ENCODE measurements at regions not wholly inside any gene's neighbourhood (a gene's known extent, or its start where the extent isn't known, plus 50 kb on each side); places are given as distances from the start of the nearest gene placed in this dataset.

- no peaks in the 10 kb centered on the region for H3K9me2 ChIP-seq (replicated peaks; ENCODE audit: low read length)
- no TSS peak for BruUV-seq (replicated peaks)
- H3K9ac ChIP-seq (ENCODE audit: low read length) = no peak overlapping the region
- no peaks in the 10 kb centered on the region for H3K36me3 ChIP-seq (ENCODE audit: low read depth, low read length)
- H3K4me3 ChIP-seq (ENCODE audit: low read length) = no peak overlapping the region
- no peak overlapping the region for H3K4me2 ChIP-seq (ENCODE audit: low read length)
- DNase-seq = no peak
- H3K27me3 ChIP-seq (ENCODE audit: low read length) = peaks cover 22% of the 10 kb centered on the region; the same call in 1 of the 2 replicates
- no peak for TF ChIP-seq CTCF (conservative IDR thresholded peaks at IDR 0.05; ENCODE audit: low read depth, low read length)
- no peak for TF ChIP-seq EZH2 (IDR thresholded peaks at IDR 0.05; ENCODE audit: low read length, unreplicated experiment)
- no peak for TF ChIP-seq EZH2phosphoT487 (IDR thresholded peaks at IDR 0.05; ENCODE audit: borderline replicate concordance, low read length)
- ChIA-PET POLR2A (ENCODE audit: unreplicated experiment) (no interaction called here), CTCF (no interaction called here)
- no peaks in the 10 kb centered on the region for H3K79me2 ChIP-seq (ENCODE audit: low read length)
- no peaks in the 10 kb centered on the region for H3K9me3 ChIP-seq (ENCODE audit: low read length)
- intact Hi-C loops (cut with micrococcal nuclease) = no loop called here
- no peak overlapping the region for H2AFZ ChIP-seq (ENCODE audit: low read length)
- no peaks in the 10 kb centered on the region for H3K4me1 ChIP-seq (ENCODE audit: insufficient read depth, low read length)
- no peaks in the 10 kb centered on the region for H4K20me1 ChIP-seq (ENCODE audit: low read length)
- no peak overlapping the region for H3K27ac ChIP-seq (ENCODE audit: low read length)
- no peaks in the 10 kb centered on the region for H3F3A ChIP-seq (ENCODE audit: low read length, unreplicated experiment)
- ATAC-seq = no peak
Measured at GRCh38 chr12:42030588-42030987, 114.1 kb downstream of the GXYLT1 start.

DNA sequence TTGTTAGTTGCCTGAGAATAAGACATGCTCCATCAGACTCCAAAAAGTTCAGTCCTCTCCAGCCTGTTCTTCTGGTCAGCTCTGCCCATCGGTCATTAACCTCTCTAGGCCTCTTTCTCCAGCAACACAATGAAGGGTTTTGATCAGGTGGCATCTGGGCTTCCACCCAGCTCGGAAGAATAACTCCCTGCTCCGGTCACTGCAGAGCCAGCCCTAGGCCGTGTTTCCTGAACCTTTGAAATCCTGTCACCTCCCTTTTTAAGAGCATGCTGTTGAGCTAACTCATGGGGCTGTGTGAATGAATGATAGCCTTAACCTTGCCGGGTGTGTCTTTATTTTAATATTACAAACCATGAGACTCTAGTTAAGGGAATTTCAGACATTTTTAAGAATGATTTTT is 117.1 kb downstream of the GXYLT1 start:
- H3K4me2 ChIP-seq (ENCODE audit: low read length) = no peak overlapping the region
- H3K27ac ChIP-seq (ENCODE audit: low read length) = no peak overlapping the region
- H3K9ac ChIP-seq (ENCODE audit: low read length) = no peak overlapping the region
- peaks cover 9% of the 10 kb centered on the region; the same call in 1 of the 2 replicates for H3K27me3 ChIP-seq (ENCODE audit: low read length)
- no peaks in the 10 kb centered on the region for H3K79me2 ChIP-seq (ENCODE audit: low read length)
- intact Hi-C loops (cut with micrococcal nuclease) = loop anchor here (10.0 kb wide), 2 partner anchors 77 to 343 kb away; no protein-coding TSS in a partner anchor
- ChIA-PET POLR2A (ENCODE audit: unreplicated experiment) (no interaction called here), CTCF (interaction anchor here (0.7 kb wide), 1 partner anchor 343 kb away, joined by 4 read pairs; no protein-coding TSS in a partner anchor)
- TF ChIP-seq EZH2phosphoT487 (IDR thresholded peaks at IDR 0.05; ENCODE audit: borderline replicate concordance, low read length) = no peak
- TF ChIP-seq EZH2 (IDR thresholded peaks at IDR 0.05; ENCODE audit: low read length, unreplicated experiment) = no peak
- TF ChIP-seq CTCF (conservative IDR thresholded peaks at IDR 0.05; ENCODE audit: low read depth, low read length) = no peak
- H3K36me3 ChIP-seq (ENCODE audit: low read depth, low read length) = no peaks in the 10 kb centered on the region
- BruUV-seq (replicated peaks) = no TSS peak
- no peaks in the 10 kb centered on the region for H3K9me2 ChIP-seq (replicated peaks; ENCODE audit: low read length)
- DNase-seq = no peak
- ATAC-seq = no peak
- no peak overlapping the region for H3K4me3 ChIP-seq (ENCODE audit: low read length)
- H3K9me3 ChIP-seq (ENCODE audit: low read length) = no peaks in the 10 kb centered on the region
- H3K4me1 ChIP-seq (ENCODE audit: insufficient read depth, low read length) = no peaks in the 10 kb centered on the region
- H2AFZ ChIP-seq (ENCODE audit: low read length) = no peak overlapping the region
- no peaks in the 10 kb centered on the region for H3F3A ChIP-seq (ENCODE audit: low read length, unreplicated experiment)
- H4K20me1 ChIP-seq (ENCODE audit: low read length) = no peaks in the 10 kb centered on the region

DNA sequence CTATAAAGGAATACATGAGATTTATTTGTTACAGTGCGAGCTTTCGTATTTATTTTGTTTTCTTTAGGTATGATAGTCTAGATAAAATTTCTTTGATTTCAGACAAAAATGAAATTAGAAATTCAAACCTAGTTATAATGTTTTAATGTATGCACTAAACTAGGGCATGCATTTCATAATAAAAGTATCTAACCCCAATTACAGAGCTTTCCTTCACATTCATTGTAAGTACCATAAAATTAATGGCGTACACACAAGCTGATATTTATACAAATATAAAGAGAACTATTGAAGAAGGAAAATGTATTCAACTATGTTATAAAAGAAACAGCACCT is 120.2 kb downstream of the GXYLT1 start:
- POLR2A ChIA-PET (ENCODE audit: unreplicated experiment) = no interaction called here
- H3K79me2 ChIP-seq (ENCODE audit: low read length) = no peaks in the 10 kb centered on the region
- no peaks in the 10 kb centered on the region for H3K4me1 ChIP-seq (ENCODE audit: insufficient read depth, low read length)
- CTCF ChIA-PET = interaction anchor here (0.9 to 1.2 kb wide), 3 partner anchors 756 to 1078 kb away, joined by 3 to 5 read pairs (median 4); no protein-coding TSS in a partner anchor
- no TSS peak for BruUV-seq (replicated peaks)
- H3K27me3 ChIP-seq (ENCODE audit: low read length) = no peaks in the 10 kb centered on the region; the same call in 1 of the 2 replicates
- no peak overlapping the region for H3K9ac ChIP-seq (ENCODE audit: low read length)
- no peaks in the 10 kb centered on the region for H3K36me3 ChIP-seq (ENCODE audit: low read depth, low read length)
- intact Hi-C loops (cut with micrococcal nuclease) = loop anchor here (1.0 to 10.0 kb wide), 6 partner anchors 80 to 1078 kb away; no protein-coding TSS in a partner anchor
- H3K27ac ChIP-seq (ENCODE audit: low read length) = no peak overlapping the region
- DNase-seq (no peak), ATAC-seq (no peak)
- no peak overlapping the region for H3K4me3 ChIP-seq (ENCODE audit: low read length)
- H4K20me1 ChIP-seq (ENCODE audit: low read length) = no peaks in the 10 kb centered on the region
- H3K9me3 ChIP-seq (ENCODE audit: low read length) = no peaks in the 10 kb centered on the region
- TF ChIP-seq CTCF (conservative IDR thresholded peaks at IDR 0.05; ENCODE audit: low read depth, low read length) = 0 out of 2 replicates have a peak, but pooled peaks have one; percentile 11
- no peak for TF ChIP-seq EZH2 (IDR thresholded peaks at IDR 0.05; ENCODE audit: low read length, unreplicated experiment)
- no peak for TF ChIP-seq EZH2phosphoT487 (IDR thresholded peaks at IDR 0.05; ENCODE audit: borderline replicate concordance, low read length)
- peak overlapping the region; percentile 84 for H3K4me2 ChIP-seq (ENCODE audit: low read length)
- H2AFZ ChIP-seq (ENCODE audit: low read length) = no peak overlapping the region
- no peaks in the 10 kb centered on the region for H3F3A ChIP-seq (ENCODE audit: low read length, unreplicated experiment)
- no peaks in the 10 kb centered on the region for H3K9me2 ChIP-seq (replicated peaks; ENCODE audit: low read length)

All from PC-3 (cell line).